NB4 (cell line): ENCODE measurements at regions not wholly inside any gene's neighbourhood (a gene's known extent, or its start where the extent isn't known, plus 50 kb on each side); places are given as distances from the start of the nearest gene placed in this dataset.

Experiments
- DNase-seq: peaks from one replicate; pipeline ENCODE4 v3.0.0; 2010; ENCODE audit warnings: low read depth
- H3K4me3 ChIP-seq: one replicate; pipeline ENCODE4 v1.5.1; 2011; ENCODE audit warnings: mild to moderate bottlenecking, low read depth, low read length, moderate library complexity
- CTCF ChIP-seq: IDR thresholded peaks from one replicate; pipeline ENCODE4 v1.5.1; 2012; ENCODE audit warnings: low read depth, low read length
- MYC ChIP-seq: IDR thresholded peaks from 2 replicates; pipeline ENCODE4 v1.6.1; 2011; ENCODE audit warnings: low read depth, low read length
- POLR2A ChIP-seq: IDR thresholded peaks from 2 replicates; pipeline ENCODE4 v1.6.1; 2011; ENCODE audit warnings: mild to moderate bottlenecking; ENCODE audit not compliant: insufficient read length; ENCODE audit errors: extremely low read depth
- TF ChIP-seq, protein P1 (sequence below): IDR thresholded peaks from 2 replicates; pipeline ENCODE4 v1.6.1; 2011; ENCODE audit warnings: low read depth, low read length

DNA sequence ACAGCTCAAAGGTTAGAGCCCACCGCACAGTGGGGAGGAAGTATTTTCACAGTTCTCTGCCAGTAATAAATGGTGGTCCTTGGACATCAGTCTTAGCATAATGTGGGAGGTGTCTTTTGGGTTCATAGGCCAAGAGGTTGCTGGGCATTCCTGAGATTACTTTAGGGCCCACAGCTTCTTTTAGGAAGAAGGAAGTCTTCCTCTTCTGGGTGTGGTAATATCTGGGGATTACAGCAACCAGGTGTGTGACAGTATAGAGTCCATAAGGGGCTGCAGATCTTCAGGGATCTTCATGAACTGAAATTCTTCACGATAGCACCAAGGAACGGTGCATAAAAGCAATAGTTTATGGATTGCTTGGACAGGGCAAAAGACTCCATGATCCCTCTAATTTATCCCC, 56.2 kb upstream of the PTGR2 start:
- H3K4me3 ChIP-seq = no peak overlapping the region
- DNase-seq = no peak
- TF ChIP-seq, protein P1, sequence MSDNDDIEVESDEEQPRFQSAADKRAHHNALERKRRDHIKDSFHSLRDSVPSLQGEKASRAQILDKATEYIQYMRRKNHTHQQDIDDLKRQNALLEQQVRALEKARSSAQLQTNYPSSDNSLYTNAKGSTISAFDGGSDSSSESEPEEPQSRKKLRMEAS = no peak
- no peak for TF ChIP-seq POLR2A
- TF ChIP-seq CTCF = no peak
- TF ChIP-seq MYC = no peak

- no peak for TF ChIP-seq POLR2A
- no peak for TF ChIP-seq CTCF
- TF ChIP-seq, protein P1 = no peak
- no peak for TF ChIP-seq MYC
- DNase-seq = no peak
- no peak overlapping the region for H3K4me3 ChIP-seq
These were observed 57.5 kb upstream of the PTGR2 start for GRCh38 chr14:73794146-73794545.

GRCh38 chr14:73792481-73792880, 59.1 kb upstream of the PTGR2 start:
- no peak overlapping the region for H3K4me3 ChIP-seq
- DNase-seq = no peak
- TF ChIP-seq MYC (no peak), POLR2A (no peak), CTCF (no peak)
- TF ChIP-seq, protein P1 = no peak

GRCh38 chr14:73789989-73790581, 61.5 kb upstream of the PTGR2 start:
- H3K4me3 ChIP-seq = no peak overlapping the region
- TF ChIP-seq, protein P1 = no peak
- no peak for TF ChIP-seq POLR2A
- no peak for DNase-seq

DNA sequence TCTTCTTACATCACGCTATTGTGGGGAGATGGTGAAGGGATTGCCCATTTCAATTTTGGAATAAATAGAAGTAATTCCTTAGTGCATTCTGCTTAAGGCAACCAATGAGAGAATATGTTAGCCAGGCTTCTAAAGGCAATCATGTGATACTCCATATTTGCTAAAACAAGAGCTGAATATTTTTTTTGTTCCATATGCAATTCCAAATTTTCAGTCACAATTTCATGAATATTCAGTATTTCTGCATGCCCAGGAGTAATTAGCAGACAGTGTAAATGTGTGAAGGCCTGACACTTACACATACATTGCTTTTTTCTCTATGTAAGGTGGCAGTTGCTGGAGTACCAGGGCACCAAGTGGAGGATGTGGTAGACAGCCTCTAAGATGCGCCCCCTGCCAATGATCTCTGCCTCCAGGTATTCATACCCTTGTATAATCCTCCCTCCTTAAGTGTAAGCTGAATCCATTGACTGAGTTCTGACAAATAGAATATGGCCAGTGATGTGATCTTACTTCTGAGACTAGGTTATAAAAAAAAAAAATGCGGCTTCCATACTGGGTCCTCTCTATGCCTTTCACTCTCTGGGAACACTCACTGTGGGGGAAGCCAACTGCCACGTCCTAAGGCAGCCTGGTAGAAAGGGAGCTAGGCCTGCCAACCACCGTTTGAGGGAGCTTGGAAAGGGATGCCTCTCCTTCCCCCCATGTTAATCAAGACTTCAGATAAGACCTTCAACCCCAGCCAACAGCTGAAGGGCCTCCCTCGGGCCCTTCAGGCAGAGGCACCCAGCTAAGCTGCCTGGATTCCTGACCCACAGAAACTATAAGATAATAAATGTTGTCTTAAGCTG, 62.7 kb upstream of the PTGR2 start:
- H3K4me3 ChIP-seq = no peak overlapping the region

GRCh38 chr14:73788317-73788598, 63.4 kb upstream of the PTGR2 start:
- no peak for TF ChIP-seq POLR2A
- TF ChIP-seq, protein P1 = no peak
- TF ChIP-seq MYC = no peak
- TF ChIP-seq CTCF = no peak
- no peak for DNase-seq
- H3K4me3 ChIP-seq = no peak overlapping the region

More for the DNA sequence above, 62.7 kb upstream of the PTGR2 start:
- no peak for DNase-seq
- TF ChIP-seq MYC = no peak
- TF ChIP-seq, protein P1 = no peak
